HCT116 (cell line): ENCODE measurements at regions not wholly inside any gene's neighbourhood (a gene's known extent, or its start where the extent isn't known, plus 50 kb on each side); places are given as distances from the start of the nearest gene placed in this dataset.
A peak's percentile ranks its signal among the peaks of the same experiment; 100 is the strongest.

Experiments used
- ATAC-seq: fragments of 200-7000 bp; cut with Tn5 transposase; 2 replicates; pipeline ENCODE4 v1.9.1; 2020; ENCODE audit warnings: mild to moderate bottlenecking, moderate library complexity
- BruUV-seq: library from RNA; stranded (reverse); fragments of 400-500 nt; replicated peaks from 2 replicates; lab custom pipeline; 2021; lab: Mats Ljungman, UMichigan
- CTCF ChIA-PET: fragments of 300-600 bp; sonication (Branson Sonifier 250); formaldehyde crosslinking; loops from one replicate; lab custom pipeline; 2021; ENCODE audit warnings: antibody characterized with exemption; lab: Charles Lee
- POLR2A ChIA-PET: fragments of 300-600, 350-600 bp; sonication (Branson Sonifier 250); formaldehyde crosslinking; loops from one replicate; lab custom pipeline; 2021; ENCODE audit warnings: antibody characterized with exemption; lab: Charles Lee
- RAD21 ChIA-PET, 2 experiments: fragments of 300-600 bp; sonication (Branson Sonifier 250); formaldehyde crosslinking; loops; one replicate each; lab custom pipeline; 2023; ENCODE audit warnings: low total read pairs in 2 of 2; ENCODE audit not compliant: uncharacterized antibody in 2 of 2, unreplicated experiment in 2 of 2, low non-redundant PET in 1 of 2; lab: Charles Lee
- DNase-seq: peaks from one replicate; pipeline ENCODE4 v3.0.0-alpha.2; 2010; ENCODE audit warnings: low read depth, low spot score
- H2AFZ ChIP-seq: fragments of 200-600 bp; shearing (Covaris generic), sonication (generic); 2 replicates; pipeline ENCODE4 v1.6.1; 2017; ENCODE audit warnings: low read depth, mixed run types, mixed read lengths, antibody characterized with exemption, low read length; ENCODE audit not compliant: poor library complexity, severe bottlenecking
- H3K27ac ChIP-seq: 2 replicates; pipeline ENCODE4 v1.5.1; 2012; ENCODE audit warnings: low read depth, low read length
- H3K27me3 ChIP-seq: fragments of 200-600 bp; sonication (generic); 2 replicates; pipeline ENCODE4 v1.6.1; 2016; ENCODE audit warnings: mixed run types, low read length, mixed read lengths; ENCODE audit not compliant: insufficient read depth
- H3K36me3 ChIP-seq, 2 experiments: fragments of 200-500 bp in 1 of 2; fragments of 200-600 bp in 1 of 2; sonication (Bioruptor generic) in 1 of 2; sonication (generic) in 1 of 2; 2 replicates each; pipeline versions ENCODE4 v1.5.1 to v1.6.1; 2014 to 2016; ENCODE audit warnings: low read length in 2 of 2, inconsistent platforms in 1 of 2, mixed read lengths in 1 of 2, mixed run types in 1 of 2; ENCODE audit not compliant: insufficient read depth in 2 of 2, control insufficient read depth in 1 of 2
- H3K4me1 ChIP-seq, 2 experiments: fragments of 200-600 bp in 1 of 2; sonication (generic) in 1 of 2; 2 replicates each; pipeline versions ENCODE4 v1.5.1 to v1.6.1; 2012 to 2017; ENCODE audit warnings: low read length in 2 of 2, inconsistent platforms in 1 of 2, mild to moderate bottlenecking in 1 of 2, mixed read lengths in 1 of 2, mixed run types in 1 of 2, moderate library complexity in 1 of 2; ENCODE audit not compliant: insufficient read depth in 2 of 2, control insufficient read depth in 1 of 2
- H3K4me2 ChIP-seq: fragments of 200-600 bp; sonication (generic); 2 replicates; pipeline ENCODE4 v1.6.1; 2017; ENCODE audit warnings: mixed run types, low read length, mixed read lengths
- H3K4me3 ChIP-seq, 2 experiments: fragments of 200-600 bp in 1 of 2; sonication (generic) in 1 of 2; replicated peaks in 1 of 2; 2 replicates each; pipeline ENCODE4 v1.5.1; 2011 to 2016; ENCODE audit warnings: low read length in 2 of 2, control low read depth in 1 of 2, low read depth in 1 of 2, mild to moderate bottlenecking in 1 of 2, mixed read lengths in 1 of 2, mixed run types in 1 of 2
- H3K79me2 ChIP-seq: fragments of 200-600 bp; sonication (generic); 2 replicates; pipeline ENCODE4 v1.6.1; 2017; ENCODE audit warnings: mild to moderate bottlenecking, mixed run types, low read length, moderate library complexity, mixed read lengths; ENCODE audit not compliant: insufficient read depth
- H3K9ac ChIP-seq: fragments of 200-600 bp; sonication (generic); 2 replicates; pipeline ENCODE4 v1.6.1; 2016; ENCODE audit warnings: low read length, mixed read lengths
- H3K9me2 ChIP-seq: fragments of 200-600 bp; sonication (generic), shearing (Covaris generic); 2 replicates; pipeline ENCODE4 v1.6.1; 2017; ENCODE audit warnings: mixed run types, mild to moderate bottlenecking, moderate library complexity; ENCODE audit not compliant: insufficient read depth
- H3K9me3 ChIP-seq, 2 experiments: fragments of 200-500 bp in 1 of 2; fragments of 200-600 bp in 1 of 2; sonication (Bioruptor generic) in 1 of 2; sonication (generic) in 1 of 2; 2 replicates each; pipeline ENCODE4 v1.6.1; 2014 to 2017; ENCODE audit warnings: low read length in 2 of 2, mixed read lengths in 2 of 2, inconsistent platforms in 1 of 2, low read depth in 1 of 2, mild to moderate bottlenecking in 1 of 2, mixed run types in 1 of 2, moderate library complexity in 1 of 2; ENCODE audit not compliant: control insufficient read depth in 1 of 2, insufficient read depth in 1 of 2
- H4K20me1 ChIP-seq: fragments of 200-600 bp; sonication (generic), shearing (Covaris generic); 2 replicates; pipeline ENCODE4 v1.6.1; 2017; ENCODE audit warnings: mixed run types, mild to moderate bottlenecking, moderate library complexity; ENCODE audit not compliant: insufficient read depth
- RAD21 ChIP-seq: IDR thresholded peaks from 2 replicates; pipeline ENCODE4 v1.6.1; 2012; ENCODE audit warnings: low read depth, mild to moderate bottlenecking
- intact Hi-C: fragments of 100-400 bp; cut with micrococcal nuclease; formaldehyde crosslinking; loops from 2 replicates; pipeline ENCODE4 v1.10.0; 2022
- TF ChIP-seq, protein P1 (sequence below), 3 experiments: fragments of 200-600 bp in 1 of 3; sonication (generic) in 1 of 3; IDR thresholded peaks in 2 of 3; conservative IDR thresholded peaks in 1 of 3; 2 replicates each; pipeline ENCODE4 v1.5.1; 2012 to 2017; ENCODE audit warnings: low read depth in 2 of 3, low read length in 2 of 3, antibody characterized with exemption in 1 of 3, borderline replicate concordance in 1 of 3, control low read depth in 1 of 3, mild to moderate bottlenecking in 1 of 3, mixed read lengths in 1 of 3, mixed run types in 1 of 3, moderate library complexity in 1 of 3; ENCODE audit not compliant: insufficient read depth in 1 of 3
- TF ChIP-seq, protein P2 (sequence below): IDR thresholded peaks from 2 replicates; pipeline ENCODE4 v1.6.1; 2012; ENCODE audit warnings: low read depth

DNA sequence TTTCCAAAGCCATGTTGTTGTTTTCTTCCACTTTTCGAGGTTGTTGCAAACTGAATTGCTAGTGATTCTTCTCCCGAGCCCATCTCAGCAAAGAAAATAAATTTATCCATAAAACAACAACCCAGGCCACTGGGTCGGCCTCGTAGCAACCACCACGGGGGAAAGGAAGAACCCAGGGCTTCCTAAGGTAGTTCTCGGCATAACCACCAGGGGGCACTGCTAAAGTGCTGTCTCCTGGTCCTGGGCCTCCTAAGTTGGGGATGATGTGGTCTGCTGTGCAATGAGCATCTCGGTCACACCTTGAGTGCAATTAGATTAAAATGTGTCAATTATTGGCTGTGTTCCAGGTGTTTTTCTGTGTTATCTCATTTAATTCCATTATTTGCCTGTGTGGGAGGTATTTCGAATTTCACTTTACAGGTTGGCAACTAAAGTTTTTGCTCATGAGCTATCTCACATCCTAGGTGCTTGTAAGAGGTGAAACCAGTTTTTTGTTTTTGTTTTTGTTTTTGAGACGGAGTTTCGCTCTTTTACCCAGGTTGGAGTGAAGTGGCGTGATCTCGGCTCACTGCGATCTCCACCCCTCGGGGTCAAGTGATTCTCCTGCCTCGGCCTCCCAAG lies 102.8 kb upstream of the DAP start:
- DNase-seq (peak; percentile 45), ATAC-seq (peak; percentile 98)
- ChIA-PET RAD21 (no interaction called here), CTCF (interaction anchor here (0.7 to 1.4 kb wide), 3 partner anchors 9 to 1702 kb away, joined by 3 to 11 read pairs (median 8); no protein-coding TSS in a partner anchor), POLR2A (no interaction called here)
- intact Hi-C loops: loop anchor here (5.0 to 10.0 kb wide), 3 partner anchors 167 to 1158 kb away; no protein-coding TSS in a partner anchor
- BruUV-seq: no TSS peak
- H3K9me2 ChIP-seq: no peaks in the 10 kb centered on the region
- no peaks in the 10 kb centered on the region for H3K4me1 ChIP-seq
- H4K20me1 ChIP-seq: no peaks in the 10 kb centered on the region
- H3K79me2 ChIP-seq: no peaks in the 10 kb centered on the region
- no peaks in the 10 kb centered on the region for H3K9me3 ChIP-seq
- H3K4me3 ChIP-seq: no peak overlapping the region
- H3K9ac ChIP-seq: no peak overlapping the region
- no peak overlapping the region for H3K27ac ChIP-seq
- TF ChIP-seq, protein P1, sequence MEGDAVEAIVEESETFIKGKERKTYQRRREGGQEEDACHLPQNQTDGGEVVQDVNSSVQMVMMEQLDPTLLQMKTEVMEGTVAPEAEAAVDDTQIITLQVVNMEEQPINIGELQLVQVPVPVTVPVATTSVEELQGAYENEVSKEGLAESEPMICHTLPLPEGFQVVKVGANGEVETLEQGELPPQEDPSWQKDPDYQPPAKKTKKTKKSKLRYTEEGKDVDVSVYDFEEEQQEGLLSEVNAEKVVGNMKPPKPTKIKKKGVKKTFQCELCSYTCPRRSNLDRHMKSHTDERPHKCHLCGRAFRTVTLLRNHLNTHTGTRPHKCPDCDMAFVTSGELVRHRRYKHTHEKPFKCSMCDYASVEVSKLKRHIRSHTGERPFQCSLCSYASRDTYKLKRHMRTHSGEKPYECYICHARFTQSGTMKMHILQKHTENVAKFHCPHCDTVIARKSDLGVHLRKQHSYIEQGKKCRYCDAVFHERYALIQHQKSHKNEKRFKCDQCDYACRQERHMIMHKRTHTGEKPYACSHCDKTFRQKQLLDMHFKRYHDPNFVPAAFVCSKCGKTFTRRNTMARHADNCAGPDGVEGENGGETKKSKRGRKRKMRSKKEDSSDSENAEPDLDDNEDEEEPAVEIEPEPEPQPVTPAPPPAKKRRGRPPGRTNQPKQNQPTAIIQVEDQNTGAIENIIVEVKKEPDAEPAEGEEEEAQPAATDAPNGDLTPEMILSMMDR (IDR thresholded peaks at IDR 0.05 in 2 of 3, conservative IDR thresholded peaks at IDR 0.05 in 1 of 3; ENCODE audit: borderline replicate concordance in 1 of 3, insufficient read depth in 1 of 3, low read depth in 2 of 3, low read length in 2 of 3): peak; percentile 31 to 95 (median 92); a peak in 5 of 6 replicates
- peak; percentile 55 for TF ChIP-seq RAD21
- TF ChIP-seq, protein P2, sequence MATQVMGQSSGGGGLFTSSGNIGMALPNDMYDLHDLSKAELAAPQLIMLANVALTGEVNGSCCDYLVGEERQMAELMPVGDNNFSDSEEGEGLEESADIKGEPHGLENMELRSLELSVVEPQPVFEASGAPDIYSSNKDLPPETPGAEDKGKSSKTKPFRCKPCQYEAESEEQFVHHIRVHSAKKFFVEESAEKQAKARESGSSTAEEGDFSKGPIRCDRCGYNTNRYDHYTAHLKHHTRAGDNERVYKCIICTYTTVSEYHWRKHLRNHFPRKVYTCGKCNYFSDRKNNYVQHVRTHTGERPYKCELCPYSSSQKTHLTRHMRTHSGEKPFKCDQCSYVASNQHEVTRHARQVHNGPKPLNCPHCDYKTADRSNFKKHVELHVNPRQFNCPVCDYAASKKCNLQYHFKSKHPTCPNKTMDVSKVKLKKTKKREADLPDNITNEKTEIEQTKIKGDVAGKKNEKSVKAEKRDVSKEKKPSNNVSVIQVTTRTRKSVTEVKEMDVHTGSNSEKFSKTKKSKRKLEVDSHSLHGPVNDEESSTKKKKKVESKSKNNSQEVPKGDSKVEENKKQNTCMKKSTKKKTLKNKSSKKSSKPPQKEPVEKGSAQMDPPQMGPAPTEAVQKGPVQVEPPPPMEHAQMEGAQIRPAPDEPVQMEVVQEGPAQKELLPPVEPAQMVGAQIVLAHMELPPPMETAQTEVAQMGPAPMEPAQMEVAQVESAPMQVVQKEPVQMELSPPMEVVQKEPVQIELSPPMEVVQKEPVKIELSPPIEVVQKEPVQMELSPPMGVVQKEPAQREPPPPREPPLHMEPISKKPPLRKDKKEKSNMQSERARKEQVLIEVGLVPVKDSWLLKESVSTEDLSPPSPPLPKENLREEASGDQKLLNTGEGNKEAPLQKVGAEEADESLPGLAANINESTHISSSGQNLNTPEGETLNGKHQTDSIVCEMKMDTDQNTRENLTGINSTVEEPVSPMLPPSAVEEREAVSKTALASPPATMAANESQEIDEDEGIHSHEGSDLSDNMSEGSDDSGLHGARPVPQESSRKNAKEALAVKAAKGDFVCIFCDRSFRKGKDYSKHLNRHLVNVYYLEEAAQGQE: no peak
- peak overlapping the region; percentile 65 for H2AFZ ChIP-seq
- H3K27me3 ChIP-seq: peaks cover 34% of the 10 kb centered on the region
- no peaks in the 10 kb centered on the region for H3K36me3 ChIP-seq
- peak overlapping the region; percentile 26; the same call in 1 of the 2 replicates for H3K4me2 ChIP-seq
